ENCODE measurements at regions not wholly inside any gene's neighbourhood (a gene's known extent, or its start where the extent isn't known, plus 50 kb on each side); places are given as distances from the start of the nearest gene placed in this dataset.

GRCh38 chr13:50129081-50129705, 113.9 kb downstream of the KCNRG start:
- Histone ChIP-seq H3K36me3 (replicated peaks in 1 of 2; ENCODE audit: control extremely low read depth in 1 of 2, control insufficient read depth in 1 of 2, extremely low read depth in 1 of 2, insufficient read depth in 2 of 2, low read length in 1 of 2) (no peaks in the 10 kb centered on the region), H3K27me3 (replicated peaks in 1 of 4; ENCODE audit: control extremely low read depth in 1 of 4, control insufficient read depth in 3 of 4, insufficient read depth in 4 of 4, low read length in 3 of 4) (peaks cover 2 to 63% (median 43%) of the 10 kb centered on the region in 4 experiments), H3K4me1 (ENCODE audit: control insufficient read depth in 2 of 2, insufficient read depth in 2 of 2, low read length in 2 of 2) (peaks cover 72 to 73% of the 10 kb centered on the region in 2 donors), H3K4me2 (replicated peaks; ENCODE audit: low read depth, low read length, poor library complexity, severe bottlenecking) (peak overlapping the region; percentile 96), H3K79me2 (ENCODE audit: control insufficient read depth, insufficient read depth, low read length) (peaks cover 41% of the 10 kb centered on the region), H3K9me3 (ENCODE audit: control extremely low read depth in 1 of 3, control insufficient read depth in 2 of 3, insufficient read depth in 1 of 3, low read length in 2 of 3) (peaks cover 0 to 41% (median 0%) of the 10 kb centered on the region in 3 donors), H2AFZ (ENCODE audit: insufficient read depth, low read depth, low read length, poor library complexity, severe bottlenecking) (peak overlapping the region; percentile 73), H3K27ac (ENCODE audit: low read length in 2 of 2) (no peak overlapping the region), H3K4me3 (ENCODE audit: control extremely low read depth in 1 of 5, extremely low read depth in 1 of 5, insufficient read depth in 1 of 5, low read depth in 2 of 5, low read length in 4 of 5) (peak overlapping the region; percentile 34 to 73 (median 58)), H3K9ac (ENCODE audit: low read length) (peak overlapping the region; percentile 68), H4K20me1 (ENCODE audit: control insufficient read depth, insufficient read depth, low read length, poor library complexity, severe bottlenecking) (peaks cover 6% of the 10 kb centered on the region)
- H3K4me1 Mint-ChIP-seq = peaks cover 63% of the 10 kb centered on the region
- intact Hi-C loops (cut with micrococcal nuclease) = loop anchor here (5.0 kb wide), 1 partner anchor 383 kb away; no protein-coding TSS in a partner anchor
- ATAC-seq (ENCODE audit: low read depth) (no peak), DNase-seq (peak; percentile 73)
- POLR2A ChIA-PET = interaction anchor here (0.7 to 7.5 kb wide), 5 partner anchors 46 to 672 kb away, joined by 3 to 142 read pairs (median 5); no protein-coding TSS in a partner anchor
- peak overlapping the region; percentile 92 for H3K4me3 Mint-ChIP-seq
- WGBS (ENCODE audit: insufficient coverage) = 36% methylated on average over 27 of the region's 30 CpGs
- peaks cover 26% of the 10 kb centered on the region for H3K27me3 Mint-ChIP-seq
- H3K27ac Mint-ChIP-seq = peak overlapping the region; percentile 87
- CTCF ChIA-PET = interaction anchor here (1.1 to 11.5 kb wide), 7 partner anchors 30 to 783 kb away, joined by 3 to 195 read pairs (median 5); partner anchors contain the start of gene TRIM13
- no peak for TF ChIP-seq EZH2 (IDR thresholded peaks at IDR 0.05; ENCODE audit: borderline replicate concordance, insufficient read depth, low read depth, low read length, poor library complexity, severe bottlenecking)
- no peak for TF ChIP-seq CTCF (IDR thresholded peaks at IDR 0.05)
- H3K9me3 Mint-ChIP-seq (ENCODE audit: insufficient read depth) = no peaks in the 10 kb centered on the region

- 11% methylated on average over 21 of the region's 22 CpGs for WGBS (ENCODE audit: insufficient coverage)
- peaks cover 30% of the 10 kb centered on the region for H3K27me3 Mint-ChIP-seq
- peak overlapping the region; percentile 96 for H3K4me2 ChIP-seq (replicated peaks; ENCODE audit: low read depth, low read length, poor library complexity, severe bottlenecking)
- peaks cover 2 to 66% (median 45%) of the 10 kb centered on the region in 4 experiments for H3K27me3 ChIP-seq (replicated peaks in 1 of 4; ENCODE audit: control extremely low read depth in 1 of 4, control insufficient read depth in 3 of 4, insufficient read depth in 4 of 4, low read length in 3 of 4)
- H3K4me1 ChIP-seq (ENCODE audit: control insufficient read depth in 2 of 2, insufficient read depth in 2 of 2, low read length in 2 of 2) = peaks cover 72 to 73% of the 10 kb centered on the region in 2 donors
- peaks cover 6% of the 10 kb centered on the region for H4K20me1 ChIP-seq (ENCODE audit: control insufficient read depth, insufficient read depth, low read length, poor library complexity, severe bottlenecking)
- no peak for DNase-seq
- H3K4me3 Mint-ChIP-seq = peak overlapping the region; percentile 92
- intact Hi-C loops (cut with micrococcal nuclease) = loop anchor here (1.0 to 5.0 kb wide), 4 partner anchors 47 to 383 kb away; no protein-coding TSS in a partner anchor
- H3K4me1 Mint-ChIP-seq = peaks cover 63% of the 10 kb centered on the region
- H3K9ac ChIP-seq (ENCODE audit: low read length) = peak overlapping the region; percentile 68
- H3K4me3 ChIP-seq (ENCODE audit: control extremely low read depth in 1 of 5, extremely low read depth in 1 of 5, insufficient read depth in 1 of 5, low read depth in 2 of 5, low read length in 4 of 5) = peak overlapping the region; percentile 34 to 73 (median 58)
- H3K27ac ChIP-seq (ENCODE audit: low read length in 2 of 2) = no peak overlapping the region
- ChIA-PET CTCF (interaction anchor here (1.4 to 11.5 kb wide), 6 partner anchors 30 to 783 kb away, joined by 3 to 195 read pairs (median 6); partner anchors contain the start of gene TRIM13), POLR2A (interaction anchor here (0.7 to 1.9 kb wide), 6 partner anchors 50 to 671 kb away, joined by 3 to 7 read pairs (median 4); partner anchors contain the start of gene SPRYD7)
- H3K9me3 Mint-ChIP-seq (ENCODE audit: insufficient read depth) = no peaks in the 10 kb centered on the region
- no peaks in the 10 kb centered on the region for H3K36me3 ChIP-seq (replicated peaks in 1 of 2; ENCODE audit: control extremely low read depth in 1 of 2, control insufficient read depth in 1 of 2, extremely low read depth in 1 of 2, insufficient read depth in 2 of 2, low read length in 1 of 2)
- H3K27ac Mint-ChIP-seq = peak overlapping the region; percentile 87
- H2AFZ ChIP-seq (ENCODE audit: insufficient read depth, low read depth, low read length, poor library complexity, severe bottlenecking) = peak overlapping the region; percentile 73
- H3K79me2 ChIP-seq (ENCODE audit: control insufficient read depth, insufficient read depth, low read length) = peaks cover 39% of the 10 kb centered on the region
- H3K9me3 ChIP-seq (ENCODE audit: control extremely low read depth in 1 of 3, control insufficient read depth in 2 of 3, insufficient read depth in 1 of 3, low read length in 2 of 3) = peaks cover 0 to 41% (median 0%) of the 10 kb centered on the region in 3 donors
- no peak for ATAC-seq (ENCODE audit: low read depth)
- TF ChIP-seq CTCF (IDR thresholded peaks at IDR 0.05) (no peak), EZH2 (IDR thresholded peaks at IDR 0.05; ENCODE audit: borderline replicate concordance, insufficient read depth, low read depth, low read length, poor library complexity, severe bottlenecking) (no peak)
These were observed 114.5 kb downstream of the KCNRG start for GRCh38 chr13:50129706-50130122.
